ENCODE measurements at regions not wholly inside any gene's neighbourhood (a gene's known extent, or its start where the extent isn't known, plus 50 kb on each side); places are given as distances from the start of the nearest gene placed in this dataset.

GRCh38 chr5:57976506-57976905, 483.4 kb downstream of the PLK2 start:
- TF ChIP-seq CTCF (IDR thresholded peaks at IDR 0.05) (no peak), POLR2A (IDR thresholded peaks at IDR 0.05) (no peak)

Measured in ovary (tissue), 3 donors.